ENCODE measurements at regions not wholly inside any gene's neighbourhood (a gene's known extent, or its start where the extent isn't known, plus 50 kb on each side); places are given as distances from the start of the nearest gene placed in this dataset.

- Mint-ChIP-seq H3K27ac (no peak overlapping the region), H3K4me3 (no peak overlapping the region), H3K27me3 (ENCODE audit: insufficient read depth, low read depth) (no peaks in the 10 kb centered on the region), H3K4me1 (peaks cover 11% of the 10 kb centered on the region), H3K36me3 (peaks cover 2% of the 10 kb centered on the region), H3K9me3 (peaks cover 9% of the 10 kb centered on the region)
- Histone ChIP-seq H3K4me2 (no peak overlapping the region), H3K4me3 (no peak overlapping the region), H3K27me3 (no peaks in the 10 kb centered on the region), H3K27ac (no peak overlapping the region), H3K36me3 (no peaks in the 10 kb centered on the region), H3K9me3 (ENCODE audit: low read depth) (no peaks in the 10 kb centered on the region), H3K9ac (no peak overlapping the region), H2AFZ (replicated peaks) (no peak overlapping the region), H3K4me1 (no peaks in the 10 kb centered on the region), H3F3A (ENCODE audit: low read depth) (no peaks in the 10 kb centered on the region), H3K79me2 (ENCODE audit: low read depth) (no peaks in the 10 kb centered on the region), H4K20me1 (ENCODE audit: low read depth) (no peaks in the 10 kb centered on the region)
- TF ChIP-seq CTCF (IDR thresholded peaks at IDR 0.05), result no peak
- DNase-seq (ENCODE audit: low spot score), result no peak
These were observed 519.7 kb upstream of the ZNF608 start for GRCh38 chr5:125266106-125266505.

- Histone ChIP-seq H3K27ac (no peak overlapping the region), H3K4me2 (no peak overlapping the region), H3K4me1 (no peaks in the 10 kb centered on the region), H3K27me3 (no peaks in the 10 kb centered on the region), H3K4me3 (no peak overlapping the region), H3K79me2 (ENCODE audit: low read depth) (no peaks in the 10 kb centered on the region), H4K20me1 (ENCODE audit: low read depth) (no peaks in the 10 kb centered on the region), H3K36me3 (no peaks in the 10 kb centered on the region), H3K9ac (no peak overlapping the region), H2AFZ (replicated peaks) (no peak overlapping the region), H3K9me3 (ENCODE audit: low read depth) (no peaks in the 10 kb centered on the region), H3F3A (ENCODE audit: low read depth) (no peaks in the 10 kb centered on the region)
- no peak for DNase-seq (ENCODE audit: low spot score)
- Mint-ChIP-seq H3K9me3 (no peaks in the 10 kb centered on the region), H3K4me1 (peaks cover 11% of the 10 kb centered on the region), H3K4me3 (no peak overlapping the region), H3K27me3 (ENCODE audit: insufficient read depth, low read depth) (no peaks in the 10 kb centered on the region), H3K36me3 (peaks cover 2% of the 10 kb centered on the region), H3K27ac (no peak overlapping the region)
- TF ChIP-seq EZH2phosphoT487 (IDR thresholded peaks at IDR 0.05) (no peak), EZH2 (IDR thresholded peaks at IDR 0.05) (no peak), CTCF (IDR thresholded peaks at IDR 0.05) (no peak)
These were observed 521.3 kb upstream of the ZNF608 start for GRCh38 chr5:125267636-125268248.

- Histone ChIP-seq H3F3A (ENCODE audit: low read depth) (no peaks in the 10 kb centered on the region), H3K4me3 (no peak overlapping the region), H3K27ac (no peak overlapping the region), H3K36me3 (no peaks in the 10 kb centered on the region), H2AFZ (replicated peaks) (no peak overlapping the region), H3K79me2 (ENCODE audit: low read depth) (no peaks in the 10 kb centered on the region), H3K9me3 (ENCODE audit: low read depth) (no peaks in the 10 kb centered on the region), H4K20me1 (ENCODE audit: low read depth) (no peaks in the 10 kb centered on the region), H3K4me1 (no peaks in the 10 kb centered on the region), H3K4me2 (no peak overlapping the region), H3K9ac (no peak overlapping the region), H3K27me3 (no peaks in the 10 kb centered on the region)
- H3K4me1 Mint-ChIP-seq, result peaks cover 29% of the 10 kb centered on the region
- no peak overlapping the region for H3K4me3 Mint-ChIP-seq
- no peak overlapping the region for H3K27ac Mint-ChIP-seq
- H3K27me3 Mint-ChIP-seq (ENCODE audit: insufficient read depth, low read depth), result no peaks in the 10 kb centered on the region
- DNase-seq (ENCODE audit: low spot score), result no peak
- TF ChIP-seq CTCF (IDR thresholded peaks at IDR 0.05) (no peak), EZH2phosphoT487 (IDR thresholded peaks at IDR 0.05) (no peak), EZH2 (IDR thresholded peaks at IDR 0.05) (no peak)
- peaks cover 2% of the 10 kb centered on the region for H3K36me3 Mint-ChIP-seq
- no peaks in the 10 kb centered on the region for H3K9me3 Mint-ChIP-seq
These were observed 523.5 kb upstream of the ZNF608 start for GRCh38 chr5:125269926-125270325.
